CD14-positive monocyte (primary cell): ENCODE measurements at regions not wholly inside any gene's neighbourhood (a gene's known extent, or its start where the extent isn't known, plus 50 kb on each side); places are given as distances from the start of the nearest gene placed in this dataset.

Experiments
- DNase-seq, 3 donors: peaks; one replicate each; pipeline ENCODE4 v3.0.0-alpha.2; 2011 to 2022
- H2AFZ ChIP-seq: 2 replicates; pipeline ENCODE4 v1.6.0; 2012; ENCODE audit warnings: mild to moderate bottlenecking, low read depth, low read length, inconsistent platforms; ENCODE audit not compliant: insufficient read depth, poor library complexity, severe bottlenecking
- H3K27ac ChIP-seq, 2 donors: 1 replicate in 1 of 2; 2 replicates in 1 of 2; pipeline ENCODE4 v1.5.1; 2012 to 2013; ENCODE audit warnings: low read length in 2 of 2, control low read depth in 1 of 2, inconsistent platforms in 1 of 2, low read depth in 1 of 2, mild to moderate bottlenecking in 1 of 2
- H3K27me3 ChIP-seq, 2 donors: one replicate each; pipeline versions ENCODE4 v1.6.0 to v1.6.1; 2011 to 2013; ENCODE audit warnings: low read length in 2 of 2; ENCODE audit not compliant: control insufficient read depth in 2 of 2, insufficient read depth in 2 of 2
- H3K36me3 ChIP-seq, 2 donors: replicated peaks in 1 of 2; 1 replicate in 1 of 2; 2 replicates in 1 of 2; pipeline versions ENCODE4 v1.5.1 to v1.6.1; 2012 to 2013; ENCODE audit warnings: low read length in 2 of 2, control low read depth in 1 of 2, inconsistent platforms in 1 of 2, mild to moderate bottlenecking in 1 of 2; ENCODE audit not compliant: insufficient read depth in 2 of 2, control insufficient read depth in 1 of 2
- H3K4me1 ChIP-seq, 2 donors: 1 replicate in 1 of 2; 2 replicates in 1 of 2; pipeline versions ENCODE4 v1.5.1 to v1.6.1; 2012 to 2013; ENCODE audit warnings: low read length in 2 of 2, control low read depth in 1 of 2, inconsistent platforms in 1 of 2, mild to moderate bottlenecking in 1 of 2, moderate library complexity in 1 of 2; ENCODE audit not compliant: insufficient read depth in 2 of 2, control insufficient read depth in 1 of 2
- H3K4me2 ChIP-seq: replicated peaks from 2 replicates; pipeline ENCODE3; 2012; ENCODE audit warnings: low read length, moderate library complexity, mild to moderate bottlenecking; ENCODE audit not compliant: poor library complexity, severe bottlenecking; ENCODE audit errors: extremely low read depth
- H3K4me3 ChIP-seq, 3 experiments: fragments of 200-600 bp in 1 of 3; sonication (generic) in 1 of 3; replicated peaks in 1 of 3; 1 replicate in 2 of 3; 2 replicates in 1 of 3; pipeline ENCODE4 v1.5.1; 2011 to 2013; ENCODE audit warnings: low read length in 3 of 3, mild to moderate bottlenecking in 3 of 3, control low read depth in 2 of 3, low read depth in 2 of 3, inconsistent platforms in 1 of 3, moderate library complexity in 1 of 3
- H3K79me2 ChIP-seq: 2 replicates; pipeline ENCODE4 v1.6.0; 2012; ENCODE audit warnings: mild to moderate bottlenecking, control low read depth, inconsistent platforms, low read length, moderate library complexity; ENCODE audit not compliant: insufficient read depth
- H3K9ac ChIP-seq: 2 replicates; pipeline ENCODE4 v1.6.0; 2017; ENCODE audit warnings: low read length, mild to moderate bottlenecking; ENCODE audit not compliant: insufficient read depth, poor library complexity, severe bottlenecking
- H3K9me3 ChIP-seq, 2 donors: replicated peaks in 1 of 2; 1 replicate in 1 of 2; 2 replicates in 1 of 2; pipeline versions ENCODE4 v1.5.1 to v1.6.1; 2012 to 2013; ENCODE audit warnings: low read length in 2 of 2, control low read depth in 1 of 2; ENCODE audit not compliant: control insufficient read depth in 1 of 2, insufficient read depth in 1 of 2
- H4K20me1 ChIP-seq: 2 replicates; pipeline ENCODE4 v1.6.0; 2012; ENCODE audit warnings: mild to moderate bottlenecking, low read length, control low read depth, moderate library complexity; ENCODE audit not compliant: insufficient read depth
- H3K27ac Mint-ChIP-seq, 7 donors: one replicate each; pipeline ENCODE4 v1.8.0; 2020; ENCODE audit warnings: mild to moderate bottlenecking in 7 of 7, mixed read lengths in 7 of 7, moderate library complexity in 6 of 7, inconsistent platforms in 2 of 7
- H3K27me3 Mint-ChIP-seq, 3 donors: one replicate each; pipeline ENCODE4 v1.8.0; 2021 to 2022; ENCODE audit warnings: low read depth in 3 of 3, mild to moderate bottlenecking in 3 of 3, mixed read lengths in 3 of 3, moderate library complexity in 3 of 3, inconsistent platforms in 1 of 3
- H3K36me3 Mint-ChIP-seq, 2 donors: one replicate each; pipeline ENCODE4 v1.8.0; 2020; ENCODE audit warnings: mixed read lengths in 2 of 2, inconsistent platforms in 1 of 2, mild to moderate bottlenecking in 1 of 2
- H3K4me1 Mint-ChIP-seq: one replicate; pipeline ENCODE4 v1.8.0; 2020; ENCODE audit warnings: mild to moderate bottlenecking, mixed read lengths
- H3K4me3 Mint-ChIP-seq, 2 donors: one replicate each; pipeline ENCODE4 v1.8.0; 2020; ENCODE audit warnings: mild to moderate bottlenecking in 2 of 2, mixed read lengths in 2 of 2, moderate library complexity in 1 of 2
- H3K9me3 Mint-ChIP-seq, 7 donors: one replicate each; pipeline ENCODE4 v1.8.0; 2020 to 2022; ENCODE audit warnings: mixed read lengths in 7 of 7, mild to moderate bottlenecking in 6 of 7, moderate library complexity in 6 of 7, inconsistent platforms in 2 of 7
- WGBS: methylation state at CpG from one replicate; pipeline ENCODE4 v1.1.5; 2013; ENCODE audit warnings: missing lambda C conversion rate; ENCODE audit not compliant: insufficient coverage; 5-methylcytosine and 5-hydroxymethylcytosine counted together
- intact Hi-C, 2 donors: fragments of 100-400 bp; cut with micrococcal nuclease; formaldehyde crosslinking; loops; one replicate each; pipeline versions ENCODE4 v1.15.0 to v1.15.1; 2023
- TF ChIP-seq, protein P1 (sequence below): fragments of 200-600 bp; IDR thresholded peaks from one replicate; pipeline ENCODE4 v1.8.0; 2022; ENCODE audit warnings: antibody characterized with exemption, mild to moderate bottlenecking

DNA sequence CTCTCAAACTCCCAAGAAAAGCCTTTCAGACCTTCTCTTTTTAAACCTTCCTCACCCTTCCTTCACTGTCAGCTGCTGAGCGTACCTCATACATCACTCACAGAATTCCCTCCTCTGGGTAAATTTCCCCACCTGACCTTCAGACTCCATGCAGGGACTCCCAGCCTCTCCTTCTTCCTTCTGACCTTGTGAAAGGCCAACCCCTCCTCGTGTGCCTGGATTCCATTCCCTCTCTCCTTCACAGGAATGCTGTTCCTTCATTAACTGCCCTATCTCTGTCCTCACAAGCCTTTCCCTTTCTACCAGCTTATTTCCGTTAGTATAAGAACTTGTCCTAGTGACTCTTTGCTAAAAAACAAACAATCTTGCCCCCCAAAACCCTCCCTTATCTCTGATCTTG lies 69.7 kb upstream of the MME start:
- Histone ChIP-seq H3K9ac (no peak overlapping the region), H4K20me1 (no peaks in the 10 kb centered on the region), H2AFZ (no peak overlapping the region), H3K4me3 (no peak overlapping the region), H3K79me2 (no peaks in the 10 kb centered on the region), H3K4me2 (no peak overlapping the region), H3K4me1 (peaks cover 3 to 5% of the 10 kb centered on the region in 2 donors), H3K9me3 (peaks cover 0 to 3% of the 10 kb centered on the region in 2 donors), H3K36me3 (no peaks in the 10 kb centered on the region), H3K27me3 (no peaks in the 10 kb centered on the region), H3K27ac (no peak overlapping the region)
- peaks cover 0 to 2% of the 10 kb centered on the region in 2 donors for H3K36me3 Mint-ChIP-seq
- WGBS, result 100% methylated on average over 2 of the region's 3 CpGs
- H3K9me3 Mint-ChIP-seq, result peaks cover 0 to 17% (median 8%) of the 10 kb centered on the region in 7 donors
- TF ChIP-seq, protein P1, sequence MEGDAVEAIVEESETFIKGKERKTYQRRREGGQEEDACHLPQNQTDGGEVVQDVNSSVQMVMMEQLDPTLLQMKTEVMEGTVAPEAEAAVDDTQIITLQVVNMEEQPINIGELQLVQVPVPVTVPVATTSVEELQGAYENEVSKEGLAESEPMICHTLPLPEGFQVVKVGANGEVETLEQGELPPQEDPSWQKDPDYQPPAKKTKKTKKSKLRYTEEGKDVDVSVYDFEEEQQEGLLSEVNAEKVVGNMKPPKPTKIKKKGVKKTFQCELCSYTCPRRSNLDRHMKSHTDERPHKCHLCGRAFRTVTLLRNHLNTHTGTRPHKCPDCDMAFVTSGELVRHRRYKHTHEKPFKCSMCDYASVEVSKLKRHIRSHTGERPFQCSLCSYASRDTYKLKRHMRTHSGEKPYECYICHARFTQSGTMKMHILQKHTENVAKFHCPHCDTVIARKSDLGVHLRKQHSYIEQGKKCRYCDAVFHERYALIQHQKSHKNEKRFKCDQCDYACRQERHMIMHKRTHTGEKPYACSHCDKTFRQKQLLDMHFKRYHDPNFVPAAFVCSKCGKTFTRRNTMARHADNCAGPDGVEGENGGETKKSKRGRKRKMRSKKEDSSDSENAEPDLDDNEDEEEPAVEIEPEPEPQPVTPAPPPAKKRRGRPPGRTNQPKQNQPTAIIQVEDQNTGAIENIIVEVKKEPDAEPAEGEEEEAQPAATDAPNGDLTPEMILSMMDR, result no peak
- no peak overlapping the region for H3K4me3 Mint-ChIP-seq
- H3K4me1 Mint-ChIP-seq, result peaks cover 11% of the 10 kb centered on the region
- peaks cover 0 to 5% (median 0%) of the 10 kb centered on the region in 3 donors for H3K27me3 Mint-ChIP-seq
- no peak overlapping the region for H3K27ac Mint-ChIP-seq
- intact Hi-C loops, result no loop called here
- no peak for DNase-seq

DNA sequence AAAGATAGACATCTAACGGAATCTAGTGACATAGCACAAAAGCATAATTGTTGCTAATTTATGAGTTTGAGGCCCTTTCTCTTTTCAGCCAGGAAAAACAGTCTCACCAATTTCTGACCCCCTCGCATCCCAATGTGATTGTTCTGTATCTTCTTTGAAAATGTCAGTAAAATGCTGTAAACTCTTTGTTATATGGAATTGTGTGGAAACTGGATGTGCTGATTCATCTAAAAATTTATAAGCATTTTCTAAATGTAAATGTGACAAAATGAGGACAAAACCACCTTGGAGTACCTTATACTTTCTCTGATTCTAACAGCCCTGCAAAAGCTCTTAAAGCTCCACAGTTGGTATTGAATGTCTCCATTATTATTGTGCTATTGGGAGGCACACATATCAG lies 70.9 kb upstream of the MME start:
- Mint-ChIP-seq H3K4me3 (no peak overlapping the region), H3K9me3 (peaks cover 7 to 17% (median 13%) of the 10 kb centered on the region in 7 donors), H3K36me3 (peaks cover 2 to 3% of the 10 kb centered on the region in 2 donors), H3K27ac (no peak overlapping the region), H3K4me1 (peaks cover 11% of the 10 kb centered on the region), H3K27me3 (peaks cover 0 to 5% (median 0%) of the 10 kb centered on the region in 3 donors)
- DNase-seq, result no peak
- Histone ChIP-seq H3K36me3 (no peaks in the 10 kb centered on the region), H3K27ac (no peak overlapping the region), H3K9me3 (peaks cover 7 to 8% of the 10 kb centered on the region in 2 donors), H4K20me1 (no peaks in the 10 kb centered on the region), H3K4me2 (no peak overlapping the region), H3K27me3 (no peaks in the 10 kb centered on the region), H2AFZ (no peak overlapping the region), H3K9ac (no peak overlapping the region), H3K79me2 (no peaks in the 10 kb centered on the region), H3K4me3 (no peak overlapping the region), H3K4me1 (peaks cover 3 to 5% of the 10 kb centered on the region in 2 donors)
- no CpG with 5 or more reads among the region's 2 CpGs for WGBS
- intact Hi-C loops, result no loop called here
- TF ChIP-seq, protein P1, result no peak
